ENCODE measurements at regions not wholly inside any gene's neighbourhood (a gene's known extent, or its start where the extent isn't known, plus 50 kb on each side); places are given as distances from the start of the nearest gene placed in this dataset.

- DNase-seq (ENCODE audit: low read depth), result no peak
- H3K4me3 ChIP-seq (ENCODE audit: low read depth, low read length), result no peak overlapping the region
- no peak for TF ChIP-seq CTCF (IDR thresholded peaks at IDR 0.05; ENCODE audit: control insufficient read depth, extremely low read depth, insufficient read depth)
Measured at GRCh38 chr13:58238972-58239773, 607.6 kb downstream of the PCDH17 start.

- no peak overlapping the region for H3K4me3 ChIP-seq (ENCODE audit: low read depth, low read length)
- no peak for DNase-seq (ENCODE audit: low read depth)
- TF ChIP-seq CTCF (IDR thresholded peaks at IDR 0.05; ENCODE audit: control insufficient read depth, extremely low read depth, insufficient read depth), result no peak
Measured at GRCh38 chr13:58239774-58240268, 608.3 kb downstream of the PCDH17 start.

GRCh38 chr13:58247080-58247479 lies 615.5 kb downstream of the PCDH17 start:
- no peak overlapping the region for H3K4me3 ChIP-seq (ENCODE audit: low read depth, low read length)
- no peak for DNase-seq (ENCODE audit: low read depth)
- no peak for TF ChIP-seq CTCF (IDR thresholded peaks at IDR 0.05; ENCODE audit: control insufficient read depth, extremely low read depth, insufficient read depth)

- TF ChIP-seq CTCF (IDR thresholded peaks at IDR 0.05; ENCODE audit: control insufficient read depth, extremely low read depth, insufficient read depth), result no peak
- no peak overlapping the region for H3K4me3 ChIP-seq (ENCODE audit: low read depth, low read length)
- DNase-seq (ENCODE audit: low read depth), result no peak
Measured at GRCh38 chr13:58254943-58255342, 623.4 kb downstream of the PCDH17 start.

GRCh38 chr13:58266271-58266670 lies 634.7 kb downstream of the PCDH17 start:
- H3K4me3 ChIP-seq (ENCODE audit: low read depth, low read length), result no peak overlapping the region
- DNase-seq (ENCODE audit: low read depth), result no peak
- TF ChIP-seq CTCF (IDR thresholded peaks at IDR 0.05; ENCODE audit: control insufficient read depth, extremely low read depth, insufficient read depth), result no peak

GRCh38 chr13:58298556-58299135 lies 667.1 kb downstream of the PCDH17 start:
- DNase-seq (ENCODE audit: low read depth), result no peak
- no peak for TF ChIP-seq CTCF (IDR thresholded peaks at IDR 0.05; ENCODE audit: control insufficient read depth, extremely low read depth, insufficient read depth)
- no peak overlapping the region for H3K4me3 ChIP-seq (ENCODE audit: low read depth, low read length)

Data from LNCaP clone FGC (cell line).